ENCODE measurements at regions not wholly inside any gene's neighbourhood (a gene's known extent, or its start where the extent isn't known, plus 50 kb on each side); places are given as distances from the start of the nearest gene placed in this dataset.
A peak's percentile ranks its signal among the peaks of the same experiment; 100 is the strongest.

GRCh38 chr20:36092398-36093024, 62.0 kb upstream of the EPB41L1 start:
- no peaks in the 10 kb centered on the region for H3K9me3 ChIP-seq (ENCODE audit: insufficient read depth in 2 of 2, low read depth in 1 of 2, low read length in 1 of 2)
- H3K14ac ChIP-seq (ENCODE audit: insufficient read length): no peak overlapping the region
- no peak for TF ChIP-seq SRF (IDR thresholded peaks at IDR 0.05; ENCODE audit: low read depth, low read length)
- no peak for TF ChIP-seq CTCF (IDR thresholded peaks at IDR 0.05; ENCODE audit: control extremely low read depth in 1 of 3, insufficient read depth in 1 of 3, low read depth in 1 of 3, low read length in 3 of 3)
- TF ChIP-seq KDM4A (IDR thresholded peaks at IDR 0.05; ENCODE audit: low read depth, low read length, severe bottlenecking): peak; percentile 30
- TF ChIP-seq SUZ12 (IDR thresholded peaks at IDR 0.05; ENCODE audit: low read length): 0 out of 2 replicates have a peak, but pooled peaks have one; percentile 76
- TF ChIP-seq JUN (IDR thresholded peaks at IDR 0.05; ENCODE audit: low read depth, low read length): no peak
- H3K4me1 ChIP-seq (replicated peaks in 1 of 4; ENCODE audit: control insufficient read depth in 3 of 4, insufficient read depth in 4 of 4, low read length in 3 of 4): peaks cover 11 to 25% (median 15%) of the 10 kb centered on the region in 4 experiments
- H4K8ac ChIP-seq (ENCODE audit: extremely low read depth, insufficient read depth, low read length): peak overlapping the region; percentile 45
- peak overlapping the region; percentile 98; the same call in 1 of the 2 replicates for H2BK12ac ChIP-seq (ENCODE audit: low read depth, low read length)
- no peak overlapping the region for H3K4ac ChIP-seq (replicated peaks; ENCODE audit: insufficient read length, low read depth, low read length)
- H4K91ac ChIP-seq (replicated peaks; ENCODE audit: insufficient read length, low read length): no peak overlapping the region
- H3K4me3 ChIP-seq (ENCODE audit: extremely low read depth in 1 of 4, insufficient read depth in 2 of 4, low read depth in 3 of 4, low read length in 4 of 4): peak overlapping the region; percentile 38 to 65 (median 57)
- no peak overlapping the region for H2BK15ac ChIP-seq (ENCODE audit: low read length)
- no peaks in the 10 kb centered on the region for H3K79me2 ChIP-seq (ENCODE audit: control insufficient read depth in 1 of 2, insufficient read depth in 2 of 2, low read length in 2 of 2)
- DNase-seq (ENCODE audit: low read depth in 1 of 2, low spot score in 2 of 2) (peak in 1 of 2 experiments; percentile 61), FAIRE-seq (no peak)
- no peak overlapping the region for H2AFZ ChIP-seq (ENCODE audit: low read length)
- H3K79me1 ChIP-seq (ENCODE audit: low read depth, low read length): no peaks in the 10 kb centered on the region; the same call in 1 of the 2 replicates
- H3K23me2 ChIP-seq (ENCODE audit: low read depth, low read length): peaks cover 17% of the 10 kb centered on the region
- H2BK5ac ChIP-seq (ENCODE audit: low read depth, low read length): no peak overlapping the region
- peaks cover 0 to 3% (median 0%) of the 10 kb centered on the region in 4 experiments; a peak in 1 of 8 replicates for H3K36me3 ChIP-seq (ENCODE audit: control insufficient read depth in 2 of 4, insufficient read depth in 4 of 4, low read length in 3 of 4)
- no peak overlapping the region for H3K27ac ChIP-seq (ENCODE audit: low read depth, low read length)
- WGBS, 2 experiments (ENCODE audit: extremely low coverage in 1 of 2, insufficient coverage in 1 of 2, insufficient read length in 1 of 2, insufficient replicate concordance in 2 of 2, low coverage in 1 of 2, low lambda C conversion rate in 2 of 2, missing lambda C conversion rate in 1 of 2): 3% methylated on average over 19 of the region's 89 CpGs; no CpG with 5 or more reads in 1 of the 2 experiments
- H4K20me1 ChIP-seq (replicated peaks in 1 of 2; ENCODE audit: control insufficient read depth in 1 of 2, insufficient read depth in 2 of 2, low read length in 2 of 2): peaks cover 3 to 16% of the 10 kb centered on the region in 2 experiments
- POLR2A ChIA-PET (ENCODE audit: partially characterized antibody): interaction anchor here (0.6 to 1.3 kb wide), 5 partner anchors 9 to 139 kb away, joined by 3 read pairs; partner anchors contain the start of gene SCAND1
- H3K56ac ChIP-seq (replicated peaks; ENCODE audit: insufficient read length, low read depth, low read length): no peak overlapping the region
- no peak overlapping the region for H2BK20ac ChIP-seq (ENCODE audit: low read length)
- H2AK5ac ChIP-seq (ENCODE audit: low read depth, low read length): no peak overlapping the region
- H4K5ac ChIP-seq (ENCODE audit: insufficient read length, low read depth, low read length): no peak overlapping the region
- peaks cover 29 to 54% (median 50%) of the 10 kb centered on the region in 4 experiments for H3K27me3 ChIP-seq (replicated peaks in 1 of 4; ENCODE audit: control insufficient read depth in 3 of 4, extremely low read depth in 1 of 4, insufficient read depth in 3 of 4, low read length in 3 of 4)
- peak overlapping the region; percentile 90; the same call in 1 of the 2 replicates for H3K18ac ChIP-seq (ENCODE audit: extremely low read depth, low read length)
- no peak overlapping the region for H2BK120ac ChIP-seq (replicated peaks; ENCODE audit: low read depth, low read length)
- H3K9ac ChIP-seq (replicated peaks in 1 of 4; ENCODE audit: extremely low read depth in 1 of 4, low read depth in 3 of 4, low read length in 3 of 4): no peak overlapping the region
- peak overlapping the region; percentile 90 to 99 for H3K4me2 ChIP-seq (ENCODE audit: insufficient read depth in 1 of 2, low read depth in 2 of 2, low read length in 2 of 2)
- no peak overlapping the region for H3K23ac ChIP-seq (ENCODE audit: insufficient read length)
- CTCF ChIA-PET (ENCODE audit: partially characterized antibody): interaction anchor here (1.3 to 2.4 kb wide), 2 partner anchors 21 to 100 kb away, joined by 3 to 11 read pairs; no protein-coding TSS in a partner anchor
